GM18858 (cell line): ENCODE measurements at regions not wholly inside any gene's neighbourhood (a gene's known extent, or its start where the extent isn't known, plus 50 kb on each side); places are given as distances from the start of the nearest gene placed in this dataset.

Source experiments
- ATAC-seq: cut with Tn5 transposase; IDR thresholded peaks from one replicate; pipeline ENCODE4 v1.9.1; 2021; ENCODE audit not compliant: unreplicated experiment

DNA sequence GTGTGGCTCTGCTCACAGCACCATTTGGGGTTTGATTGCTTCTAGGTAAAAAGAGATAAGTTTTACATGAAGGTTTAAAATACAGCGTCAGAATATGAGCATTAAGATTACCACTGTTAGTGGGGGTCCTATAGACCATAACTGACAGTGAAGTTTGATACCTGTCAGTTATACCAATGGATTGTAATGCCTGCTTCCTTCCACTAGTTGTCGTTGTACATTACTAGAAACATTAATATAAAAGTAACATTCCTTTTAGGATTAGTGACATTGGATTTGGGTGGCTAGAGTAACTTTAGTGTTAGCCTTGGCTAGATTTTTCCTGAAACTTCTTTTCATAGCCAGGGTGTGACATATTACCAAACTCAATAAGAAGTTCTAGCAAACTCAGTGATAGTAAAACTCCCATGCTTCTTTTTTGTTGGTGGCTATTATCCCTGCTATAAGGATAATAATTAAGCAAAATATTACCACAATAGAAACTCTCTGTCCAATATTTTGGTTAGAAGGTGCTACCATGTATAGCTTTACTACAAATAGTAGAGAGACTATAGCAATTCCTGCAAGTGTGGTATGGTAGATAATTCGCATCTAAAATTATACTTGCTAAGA is 57.1 kb downstream of the FAM181B start:
- no peak for ATAC-seq

DNA sequence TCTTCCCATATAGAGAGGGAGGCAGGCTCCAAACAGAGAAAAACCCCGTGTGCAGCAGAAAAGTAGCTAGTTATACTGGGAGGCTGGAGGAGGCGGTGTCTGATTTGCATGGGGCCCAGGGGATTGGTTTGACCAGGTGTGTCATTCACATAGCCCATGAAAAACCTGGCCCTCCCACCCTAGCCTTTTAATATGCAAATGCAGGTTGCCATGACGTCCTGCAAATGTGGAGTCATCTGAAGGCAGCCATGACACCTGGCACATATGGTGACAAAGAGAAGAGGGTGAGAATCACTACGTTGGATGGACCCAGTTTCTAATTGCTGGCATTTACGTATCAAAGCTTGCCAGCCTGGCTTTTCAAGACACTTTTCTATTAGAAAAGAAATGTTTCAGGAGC is 57.8 kb downstream of the FAM181B start:
- ATAC-seq, result no peak

DNA sequence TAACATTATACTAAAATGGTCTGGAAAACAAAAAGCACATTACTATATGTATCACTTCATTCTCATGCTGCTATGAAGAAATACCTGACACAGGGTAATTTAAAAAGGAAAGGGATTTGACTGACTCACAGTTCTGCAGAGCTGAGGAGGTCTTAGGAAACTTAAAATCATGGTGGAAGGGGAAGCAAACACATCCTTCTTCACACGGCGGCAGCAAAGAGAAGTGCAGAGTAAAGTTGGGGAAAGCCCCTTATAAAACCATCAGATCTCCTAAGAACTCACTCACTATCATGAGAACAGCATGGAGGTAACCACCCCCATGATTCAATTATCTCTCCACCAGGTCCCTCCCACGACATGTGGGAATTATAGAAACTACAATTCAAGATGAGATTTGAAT is 60.0 kb downstream of the FAM181B start:
- no peak for ATAC-seq

DNA sequence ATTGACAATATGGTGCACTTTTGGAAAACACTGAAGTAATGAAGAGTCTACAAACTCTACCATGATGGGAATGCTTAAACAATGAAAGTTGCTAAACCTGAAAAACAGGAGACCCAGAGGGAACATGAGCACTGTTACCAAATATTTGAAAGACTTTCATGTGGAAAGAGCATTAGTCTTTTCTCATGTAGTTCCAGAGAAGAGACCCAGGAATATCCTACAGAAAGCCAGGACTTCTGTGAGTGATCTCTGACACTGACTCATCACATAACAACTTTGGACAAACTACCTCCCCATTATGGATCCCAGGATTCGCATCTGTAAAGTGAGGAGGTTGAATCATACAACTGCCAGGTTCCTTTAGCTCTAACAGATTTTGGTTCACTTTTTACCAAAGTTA is 62.2 kb downstream of the FAM181B start:
- ATAC-seq, result no peak

DNA sequence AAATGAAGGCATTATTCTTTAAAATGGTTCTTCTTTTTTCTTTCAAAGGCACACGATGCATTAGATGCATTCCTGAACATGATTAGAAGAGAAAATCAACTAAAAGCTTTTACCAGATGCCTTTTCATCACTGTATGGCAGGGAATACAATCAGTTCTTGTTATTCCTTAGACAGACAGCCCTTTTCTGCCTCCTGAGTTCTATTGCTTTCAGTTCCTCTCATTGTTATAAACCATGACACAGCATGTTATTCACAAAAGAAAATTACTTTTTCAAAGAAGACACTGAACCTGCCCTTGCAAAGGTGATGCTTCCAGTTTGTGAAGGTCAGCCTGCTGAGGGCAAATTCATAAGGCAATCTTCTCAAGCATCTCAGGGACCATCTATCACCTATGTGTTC is 70.1 kb downstream of the FAM181B start:
- no peak for ATAC-seq

DNA sequence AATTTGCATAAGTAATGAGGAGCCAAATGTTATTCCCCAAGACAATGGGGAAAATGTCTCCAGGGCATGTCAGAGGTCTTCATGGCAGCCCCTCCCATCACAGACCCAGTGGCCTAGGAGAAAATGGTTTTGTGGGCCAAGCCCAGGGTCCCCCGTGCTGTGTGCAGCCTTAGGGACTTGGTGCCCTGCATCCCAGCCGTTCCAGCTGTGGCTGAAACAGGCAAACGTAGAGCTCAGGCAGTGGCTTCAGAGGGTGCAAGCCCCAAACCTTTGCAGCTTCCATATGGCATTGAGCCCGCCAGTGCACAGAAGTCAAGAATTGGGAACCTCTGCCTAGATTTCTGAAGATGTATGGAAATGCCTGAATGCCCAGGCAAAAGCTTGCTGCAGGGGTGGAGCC is 79.9 kb downstream of the FAM181B start:
- ATAC-seq, result no peak

DNA sequence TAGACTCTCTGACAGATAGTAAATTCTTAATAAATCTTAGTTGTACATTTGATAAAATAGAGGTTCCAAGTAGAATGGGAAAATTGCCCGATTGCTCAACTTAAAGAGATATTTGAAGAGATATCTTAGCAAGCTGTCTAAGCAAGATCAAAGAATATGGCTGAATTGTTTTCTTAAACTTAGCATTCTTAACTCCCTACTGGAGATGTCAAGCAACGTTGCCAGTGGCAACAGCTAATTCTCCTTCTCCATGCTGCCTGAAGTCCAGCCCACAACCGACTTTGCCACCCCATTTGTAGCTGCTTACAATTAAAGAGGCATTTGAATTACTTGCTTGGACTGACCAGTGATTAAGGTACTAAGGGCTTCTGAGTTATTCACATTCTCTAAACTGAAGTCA is 94.4 kb downstream of the FAM181B start:
- no peak for ATAC-seq

DNA sequence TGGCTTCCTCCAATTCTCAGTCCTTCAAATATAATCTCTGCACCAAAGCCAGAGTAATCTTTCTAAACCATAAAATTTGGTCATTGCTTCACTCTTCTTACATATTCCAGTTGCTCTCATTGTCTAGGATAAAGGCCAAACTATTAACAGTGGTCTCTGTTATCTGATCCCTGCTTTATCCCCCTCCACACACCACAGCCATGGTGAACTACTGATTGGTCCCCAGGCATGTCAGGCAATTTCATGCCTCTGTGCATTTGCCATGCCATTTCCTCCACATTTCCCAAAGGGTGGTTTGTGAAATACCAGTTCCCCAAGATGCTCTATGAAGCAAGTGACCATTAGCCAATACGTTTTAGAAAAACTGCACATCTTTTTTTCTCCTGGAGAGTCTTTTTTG is 97.0 kb downstream of the FAM181B start:
- ATAC-seq, result no peak

DNA sequence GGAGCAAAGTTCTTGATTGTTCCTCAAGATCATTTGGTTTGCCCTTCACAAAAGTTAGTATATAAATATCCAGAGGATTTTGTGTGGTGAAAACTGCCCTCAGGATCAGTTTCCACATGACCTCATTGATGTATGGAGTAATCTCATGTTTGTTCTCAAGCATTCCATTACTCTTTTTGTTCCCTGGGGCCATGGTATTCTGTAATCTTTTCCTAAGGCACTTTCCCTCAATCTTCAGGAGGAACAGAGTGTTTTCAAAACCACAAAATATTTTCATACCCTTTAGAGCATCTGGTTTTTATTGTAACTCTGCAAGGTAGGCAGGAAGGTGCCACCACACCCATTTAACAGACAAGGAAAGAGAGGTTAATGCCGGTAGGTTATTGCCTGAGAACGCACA is 99.6 kb downstream of the FAM181B start:
- no peak for ATAC-seq

DNA sequence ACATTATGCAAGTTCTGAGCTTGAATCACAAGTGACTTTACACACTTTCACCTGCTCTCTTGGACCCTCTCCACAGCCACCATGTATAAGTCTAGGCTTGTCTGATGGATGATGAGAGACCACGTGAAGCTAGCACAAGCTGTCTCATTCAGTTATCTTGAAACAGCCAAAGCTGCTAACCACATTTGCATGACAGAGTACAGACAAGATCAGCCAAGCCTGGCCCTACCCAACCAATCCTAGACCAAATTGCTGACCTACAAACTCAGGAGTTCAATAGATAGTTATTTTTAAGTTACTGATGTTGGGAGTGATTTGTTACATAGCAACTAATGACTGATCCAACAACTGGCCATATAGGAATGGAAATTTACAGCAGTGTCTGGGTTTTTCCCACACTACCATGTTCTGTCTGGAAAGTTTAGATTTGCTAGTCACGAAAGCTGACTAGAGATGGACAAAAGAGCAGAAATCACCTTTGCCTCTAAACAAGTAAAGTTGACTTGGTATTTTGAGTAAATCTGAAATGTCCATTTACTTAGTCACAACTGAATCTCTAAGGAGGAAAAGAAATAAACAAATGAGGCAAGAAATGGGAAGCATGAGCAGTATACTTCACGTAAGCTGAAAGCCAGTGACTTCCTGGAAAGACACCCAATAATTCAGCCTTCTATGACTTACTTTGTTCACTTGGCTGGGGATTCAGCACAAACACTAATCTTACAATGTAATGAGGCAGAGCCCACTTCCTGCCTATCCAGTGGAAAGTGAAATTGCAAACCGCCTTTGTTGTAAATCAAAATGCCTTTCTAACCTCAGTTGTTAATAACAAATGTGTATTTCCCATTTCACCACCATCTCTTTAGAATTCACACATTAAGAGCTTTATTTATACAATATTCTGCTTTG is 101.7 kb downstream of the FAM181B start:
- ATAC-seq, result peak; percentile 88

DNA sequence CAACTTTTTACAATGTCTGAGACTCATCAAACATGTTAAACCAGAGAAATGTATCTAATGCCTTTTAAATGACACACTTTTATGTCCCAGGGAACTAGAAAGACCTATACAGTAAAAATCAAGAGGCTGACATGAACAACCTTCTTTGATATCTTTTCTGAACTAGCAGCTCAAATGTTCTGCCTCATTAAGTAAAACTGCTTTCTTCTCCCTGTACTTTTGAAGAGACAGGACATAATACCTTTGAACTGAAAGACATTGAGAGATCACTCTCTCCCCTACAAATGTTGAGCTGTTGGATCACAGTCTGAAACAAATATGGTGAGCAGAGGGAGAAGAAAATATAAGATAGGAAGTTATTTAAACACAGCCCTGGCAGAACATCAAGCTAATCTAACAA is 123.0 kb downstream of the FAM181B start:
- ATAC-seq, result no peak

DNA sequence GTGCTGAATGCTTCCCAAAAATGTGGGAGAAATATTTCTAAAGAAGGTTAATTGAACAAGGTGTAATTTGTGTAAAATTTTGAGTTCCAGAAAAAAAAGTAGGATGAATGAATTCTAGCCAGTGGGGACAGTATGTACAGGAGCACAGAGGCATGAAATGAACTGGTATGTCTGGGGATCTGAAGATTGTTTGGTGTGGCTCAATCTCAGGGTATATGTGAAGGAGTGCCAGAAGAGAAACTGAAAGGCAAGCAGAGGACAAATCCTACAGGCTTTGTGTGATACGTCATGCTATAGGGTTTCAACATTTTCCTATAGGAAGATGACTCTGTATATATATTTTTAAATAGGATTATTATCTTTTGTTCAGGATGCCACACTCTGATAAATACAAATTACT is 126.9 kb downstream of the FAM181B start:
- ATAC-seq, result no peak

DNA sequence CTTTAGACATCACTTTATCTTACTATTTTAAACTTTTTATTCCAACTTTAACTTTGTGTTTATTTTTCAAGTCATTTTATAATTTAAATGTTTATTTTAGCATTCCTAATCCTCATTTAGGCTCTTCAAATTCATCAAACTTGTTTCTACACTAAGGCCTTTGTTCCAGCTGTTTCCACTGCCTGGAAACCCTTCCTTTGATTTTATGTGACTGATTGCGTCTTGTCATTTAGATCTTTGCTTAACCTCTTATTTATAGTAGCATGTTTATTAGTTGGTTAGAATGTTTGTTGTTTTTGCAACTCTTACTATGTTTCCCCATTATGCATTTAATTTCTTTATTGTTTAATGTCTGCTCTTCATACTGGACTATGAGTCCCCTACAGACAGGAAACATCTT is 132.0 kb downstream of the FAM181B start:
- ATAC-seq, result no peak

DNA sequence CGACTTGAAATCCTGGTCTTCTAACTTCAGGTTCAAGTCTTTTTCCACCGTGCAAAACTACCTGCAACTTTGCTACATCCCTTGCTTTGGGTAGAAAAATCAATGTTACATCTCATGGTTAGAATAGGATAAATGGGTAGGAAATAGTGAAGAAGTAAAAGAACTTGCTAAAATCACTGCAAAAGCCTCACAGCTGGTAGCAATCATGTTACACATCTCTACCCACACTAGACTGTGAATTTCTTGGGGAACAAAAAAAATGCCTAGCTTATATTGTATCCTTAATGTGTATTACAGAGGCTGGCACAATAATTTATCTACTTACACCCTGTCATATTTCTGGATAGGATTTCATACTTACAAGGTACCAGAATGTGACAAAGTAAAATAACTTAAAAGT is 133.8 kb downstream of the FAM181B start:
- ATAC-seq, result no peak

DNA sequence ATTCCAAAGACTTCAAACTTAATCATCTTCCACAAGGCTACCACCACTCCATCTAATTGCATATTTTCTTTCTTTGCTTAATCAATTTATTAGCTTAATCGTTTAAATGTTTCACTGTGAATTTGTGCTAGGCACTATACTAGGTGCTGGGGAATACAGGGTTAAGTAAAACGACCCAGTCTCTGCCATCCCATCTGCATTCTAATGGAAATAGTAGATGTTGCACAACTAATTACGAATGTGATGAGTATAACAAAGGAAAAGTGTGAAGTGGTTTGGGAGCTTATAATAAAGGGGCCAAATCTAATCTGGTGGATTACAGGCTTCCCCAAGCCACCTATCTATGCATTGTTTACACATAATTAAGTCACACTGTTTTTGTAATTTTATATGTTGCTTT is 147.1 kb downstream of the FAM181B start:
- no peak for ATAC-seq

DNA sequence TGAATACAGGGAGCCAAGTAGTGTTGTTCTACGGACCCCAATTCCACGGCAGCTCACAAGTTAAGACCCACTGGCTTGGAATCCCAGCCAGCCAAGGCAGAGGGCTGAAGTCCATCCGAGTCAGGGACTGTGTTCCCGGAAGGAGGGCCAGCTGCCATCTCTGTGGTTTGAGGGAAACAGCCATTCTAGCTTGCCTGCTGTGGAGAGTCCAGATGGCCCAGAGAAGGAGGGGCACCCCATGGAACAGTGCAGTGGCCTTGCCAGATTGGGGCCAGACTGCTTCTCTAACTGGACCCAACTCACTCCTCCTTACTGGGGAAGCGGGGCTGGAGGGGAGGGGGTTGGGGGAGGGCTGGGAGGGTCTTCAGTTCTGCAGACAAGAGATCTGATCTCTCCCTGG is 156.4 kb downstream of the FAM181B start:
- ATAC-seq, result no peak

DNA sequence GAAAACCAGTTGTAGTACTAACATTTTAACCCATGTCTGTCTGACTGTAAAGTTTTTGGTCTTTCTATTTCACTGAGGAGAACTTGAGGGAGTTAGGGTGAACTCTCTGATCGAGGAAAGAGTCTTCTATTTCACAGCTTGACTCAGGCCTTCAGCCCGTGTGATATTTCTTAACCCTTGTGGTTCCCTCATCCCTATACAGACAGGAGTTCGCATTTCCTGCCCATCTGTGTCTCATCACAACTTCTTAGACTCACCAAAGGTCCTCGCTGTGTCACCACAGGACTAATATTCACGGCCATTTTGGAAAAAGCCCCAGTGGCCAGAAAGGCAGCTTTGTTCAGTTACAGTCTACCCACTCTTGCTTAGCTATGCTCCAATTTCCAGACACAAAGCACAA is 172.8 kb downstream of the FAM181B start:
- no peak for ATAC-seq

DNA sequence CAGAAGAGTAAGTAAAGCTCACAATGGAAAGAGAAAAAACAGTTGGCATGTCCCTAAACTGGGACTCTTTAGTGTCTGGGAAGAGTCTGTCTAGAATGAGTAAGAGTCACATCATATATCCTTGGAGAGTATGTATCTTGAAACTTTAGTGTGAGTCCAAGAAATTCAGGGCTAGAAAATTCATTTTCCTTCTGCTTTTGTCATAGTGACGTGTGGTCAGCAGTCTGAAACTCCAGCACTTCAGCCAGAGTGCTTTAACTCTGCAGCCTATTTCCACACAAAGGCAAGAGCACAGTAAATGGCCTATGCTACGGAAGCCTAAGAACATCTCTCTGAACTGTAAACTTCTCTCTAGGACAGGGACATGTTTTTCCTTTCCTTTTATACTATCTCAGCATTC is 174.1 kb downstream of the FAM181B start:
- no peak for ATAC-seq

DNA sequence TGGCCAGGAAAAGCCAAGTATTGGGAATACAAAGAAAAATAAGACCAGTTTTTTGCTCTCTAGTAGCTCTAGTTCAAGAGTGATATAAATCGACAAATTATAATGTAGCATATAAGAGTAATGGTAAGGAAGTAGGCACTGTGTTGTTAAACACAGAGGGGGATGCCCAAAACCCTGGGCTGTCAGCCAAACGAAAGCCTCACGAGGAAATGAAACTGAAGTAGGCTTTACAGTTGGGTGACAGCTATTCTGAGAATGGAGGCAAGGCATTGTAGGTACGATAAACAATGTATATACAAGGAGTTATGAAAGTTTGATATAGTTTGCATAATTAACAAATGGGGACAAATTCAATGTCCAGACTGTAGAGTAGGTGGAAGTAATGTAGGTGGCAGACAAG is 176.4 kb downstream of the FAM181B start:
- ATAC-seq, result peak; percentile 99

DNA sequence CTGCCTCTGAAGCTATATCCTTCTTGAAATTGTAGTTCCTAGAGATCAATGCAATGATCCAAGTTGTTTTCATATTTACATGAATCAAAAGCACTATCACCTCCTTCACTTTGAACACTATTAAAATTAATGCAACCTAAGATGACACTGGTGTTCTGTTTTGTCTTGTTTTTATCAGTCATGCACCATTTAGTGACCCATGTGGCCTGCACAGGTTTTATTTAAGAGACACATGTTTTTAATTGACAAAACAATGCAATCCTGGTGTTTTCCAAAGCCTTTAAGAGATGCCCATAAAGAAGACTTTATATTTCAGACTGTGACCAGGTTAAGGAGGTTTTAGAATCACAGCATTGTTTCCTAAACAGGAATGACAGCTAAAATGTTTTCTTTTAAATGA is 177.5 kb downstream of the FAM181B start:
- no peak for ATAC-seq

DNA sequence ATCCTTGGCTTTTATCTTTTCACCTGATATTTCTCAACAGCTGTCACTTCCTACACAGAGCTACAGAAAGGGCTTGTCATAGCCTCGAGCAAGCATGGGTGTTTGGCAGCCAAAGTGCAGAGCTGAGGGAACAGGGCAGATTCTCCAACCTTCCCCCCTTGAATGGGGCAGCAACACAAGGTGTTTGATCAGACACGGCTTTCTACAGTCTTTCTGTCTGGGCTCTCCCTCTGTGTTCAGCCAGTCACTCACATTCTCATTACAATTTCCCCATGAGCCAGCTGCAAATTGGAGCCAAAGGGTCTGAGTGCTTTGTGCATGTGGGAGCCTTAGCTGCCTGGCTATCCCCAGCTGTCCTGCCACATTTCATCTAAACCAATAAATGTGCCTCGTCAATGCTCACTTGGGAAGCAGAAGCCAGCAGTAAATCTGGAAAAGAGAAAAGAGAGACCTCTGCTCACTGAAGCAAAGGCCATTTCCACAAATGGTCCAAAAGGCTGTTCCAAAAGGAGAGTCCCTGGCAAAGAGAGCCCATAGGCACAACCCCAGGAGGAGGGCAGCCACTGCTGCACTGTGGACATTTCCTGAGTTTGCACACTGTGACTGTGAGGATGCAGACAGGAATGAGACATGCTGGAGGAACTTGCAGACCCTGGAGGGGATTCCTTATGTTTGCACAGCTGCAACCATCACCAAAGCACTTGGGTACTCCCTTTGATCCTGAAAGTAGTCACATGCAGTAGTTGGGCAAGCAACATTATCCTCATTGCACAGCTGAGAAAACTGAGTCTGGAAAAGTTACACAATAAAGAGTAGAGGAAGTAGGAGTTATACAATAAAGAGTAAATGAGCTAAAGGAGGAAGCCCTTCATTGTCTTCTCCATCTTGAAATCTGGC is 186.8 kb downstream of the FAM181B start:
- ATAC-seq, result no peak

DNA sequence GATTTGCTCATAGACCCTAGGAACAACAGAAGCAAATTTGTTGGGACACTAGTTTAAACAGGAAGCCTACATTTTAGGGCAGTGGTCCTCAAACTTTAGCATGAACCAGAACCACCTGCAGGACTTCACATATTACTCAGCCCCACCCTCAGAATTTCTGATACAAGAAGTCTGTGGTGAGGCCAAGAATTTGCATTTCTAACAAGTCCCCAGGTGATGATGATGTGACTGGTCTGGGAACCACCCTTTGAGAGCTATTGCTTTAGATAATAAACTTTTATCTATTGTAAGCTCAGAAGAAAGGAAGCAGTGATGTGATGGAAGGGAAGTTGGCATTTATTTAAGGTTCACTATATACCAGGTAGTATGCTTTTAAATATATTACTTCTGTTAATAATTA is 194.0 kb downstream of the FAM181B start:
- no peak for ATAC-seq
